PC-3 (cell line): ENCODE measurements at regions not wholly inside any gene's neighbourhood (a gene's known extent, or its start where the extent isn't known, plus 50 kb on each side); places are given as distances from the start of the nearest gene placed in this dataset.
A peak's percentile ranks its signal among the peaks of the same experiment; 100 is the strongest.

Experiments
- ATAC-seq: fragments of 200-7000 bp; cut with Tn5 transposase; 2 replicates; pipeline ENCODE4 v1.9.1; 2020; ENCODE audit warnings: mild to moderate bottlenecking, moderate library complexity
- BruUV-seq: library from RNA; stranded (reverse); fragments of 400-500 nt; replicated peaks from 2 replicates; lab custom pipeline; 2021; lab: Mats Ljungman, UMichigan
- CTCF ChIA-PET: fragments of 300-600 bp; sonication (Branson Sonifier 250); formaldehyde crosslinking; loops from one replicate; lab custom pipeline; 2022; ENCODE audit warnings: antibody characterized with exemption; lab: Charles Lee
- POLR2A ChIA-PET: fragments of 300-600 bp; sonication (Branson Sonifier 250); formaldehyde crosslinking; loops from one replicate; lab custom pipeline; 2022; ENCODE audit warnings: antibody characterized with exemption; ENCODE audit not compliant: unreplicated experiment; lab: Charles Lee
- DNase-seq: peaks from one replicate; pipeline ENCODE4 v3.0.0-alpha.2; 2015
- H2AFZ ChIP-seq: fragments of 300-600 bp; sonication (generic); 2 replicates; pipeline ENCODE4 v1.6.0; 2016; ENCODE audit warnings: antibody characterized with exemption, low read length
- H3F3A ChIP-seq: fragments of 300-600 bp; sonication (generic); one replicate; pipeline ENCODE4 v1.6.0; 2017; ENCODE audit warnings: antibody characterized with exemption, low read length, control low read depth, mild to moderate bottlenecking; ENCODE audit not compliant: unreplicated experiment
- H3K27ac ChIP-seq: fragments of 300-600 bp; sonication (generic); 2 replicates; pipeline ENCODE4 v1.5.1; 2016; ENCODE audit warnings: mild to moderate bottlenecking, low read length
- H3K27me3 ChIP-seq: fragments of 300-600 bp; sonication (generic); 2 replicates; pipeline ENCODE4 v1.6.1; 2016; ENCODE audit warnings: low read length, mixed read lengths
- H3K36me3 ChIP-seq: fragments of 300-600 bp; sonication (generic); 2 replicates; pipeline ENCODE4 v1.6.1; 2016; ENCODE audit warnings: low read depth, mixed run types, low read length, mixed read lengths
- H3K4me1 ChIP-seq: fragments of 300-600 bp; sonication (generic); 2 replicates; pipeline ENCODE4 v1.5.1; 2016; ENCODE audit warnings: low read length; ENCODE audit not compliant: insufficient read depth
- H3K4me2 ChIP-seq: fragments of 300-600 bp; sonication (generic); 2 replicates; pipeline ENCODE4 v1.6.0; 2016; ENCODE audit warnings: low read length
- H3K4me3 ChIP-seq: fragments of 300-600 bp; sonication (generic); 2 replicates; pipeline ENCODE4 v1.5.1; 2016; ENCODE audit warnings: mild to moderate bottlenecking, low read length, mixed read lengths
- H3K79me2 ChIP-seq: fragments of 300-600 bp; sonication (generic); 2 replicates; pipeline ENCODE4 v1.6.1; 2017; ENCODE audit warnings: low read length, mixed read lengths
- H3K9ac ChIP-seq: fragments of 300-600 bp; sonication (generic); 2 replicates; pipeline ENCODE4 v1.6.0; 2016; ENCODE audit warnings: mild to moderate bottlenecking, low read length
- H3K9me2 ChIP-seq: fragments of 300-600 bp; sonication (generic); replicated peaks from 2 replicates; pipeline ENCODE4 v1.6.1; 2016; ENCODE audit warnings: mixed run types, low read length, mixed read lengths
- H3K9me3 ChIP-seq: fragments of 300-600 bp; sonication (generic); 2 replicates; pipeline ENCODE4 v1.6.1; 2016; ENCODE audit warnings: low read length, mixed read lengths
- H4K20me1 ChIP-seq: fragments of 300-600 bp; sonication (generic); 2 replicates; pipeline ENCODE4 v1.6.1; 2016; ENCODE audit warnings: low read length, mixed read lengths
- EZH2 ChIP-seq: fragments of 300-600 bp; sonication (generic); IDR thresholded peaks from one replicate; pipeline ENCODE4 v1.6.1; 2017; ENCODE audit warnings: antibody characterized with exemption, mild to moderate bottlenecking, low read length; ENCODE audit not compliant: unreplicated experiment
- EZH2phosphoT487 ChIP-seq: fragments of 300-600 bp; sonication (generic); IDR thresholded peaks from 2 replicates; pipeline ENCODE4 v1.6.1; 2018; ENCODE audit warnings: mild to moderate bottlenecking, antibody characterized with exemption, low read length, borderline replicate concordance
- intact Hi-C: fragments of 100-400 bp; cut with micrococcal nuclease; formaldehyde crosslinking; loops from 2 replicates; pipeline ENCODE4 v1.9.0; 2023
- TF ChIP-seq, protein P1 (sequence below): fragments of 300-600 bp; sonication (generic); conservative IDR thresholded peaks from 2 replicates; pipeline ENCODE4 v1.5.1; 2017; ENCODE audit warnings: antibody characterized with exemption, low read depth, mild to moderate bottlenecking, low read length

DNA sequence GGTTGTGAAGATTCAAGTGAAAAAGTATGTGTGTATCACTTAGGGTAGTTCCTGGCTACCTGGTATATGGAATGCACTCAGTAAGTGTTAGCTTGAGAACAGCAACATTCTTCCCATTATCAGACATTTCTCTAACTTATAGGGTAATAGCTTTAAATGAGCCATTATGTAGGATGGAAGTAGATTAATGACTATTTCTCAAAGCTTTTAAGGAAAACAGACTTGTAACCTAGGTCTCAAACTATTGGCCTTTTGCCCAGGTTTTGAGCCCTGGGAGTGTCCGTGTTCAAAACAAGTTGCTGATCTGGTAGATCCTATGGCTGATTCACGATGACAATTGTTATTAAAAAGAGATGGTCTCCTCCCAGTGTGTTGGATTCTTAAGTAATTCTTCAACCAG lies 129.1 kb upstream of the UMPS start:
- H3K79me2 ChIP-seq: no peaks in the 10 kb centered on the region
- TF ChIP-seq EZH2phosphoT487: no peak
- TF ChIP-seq EZH2: no peak
- TF ChIP-seq, protein P1, sequence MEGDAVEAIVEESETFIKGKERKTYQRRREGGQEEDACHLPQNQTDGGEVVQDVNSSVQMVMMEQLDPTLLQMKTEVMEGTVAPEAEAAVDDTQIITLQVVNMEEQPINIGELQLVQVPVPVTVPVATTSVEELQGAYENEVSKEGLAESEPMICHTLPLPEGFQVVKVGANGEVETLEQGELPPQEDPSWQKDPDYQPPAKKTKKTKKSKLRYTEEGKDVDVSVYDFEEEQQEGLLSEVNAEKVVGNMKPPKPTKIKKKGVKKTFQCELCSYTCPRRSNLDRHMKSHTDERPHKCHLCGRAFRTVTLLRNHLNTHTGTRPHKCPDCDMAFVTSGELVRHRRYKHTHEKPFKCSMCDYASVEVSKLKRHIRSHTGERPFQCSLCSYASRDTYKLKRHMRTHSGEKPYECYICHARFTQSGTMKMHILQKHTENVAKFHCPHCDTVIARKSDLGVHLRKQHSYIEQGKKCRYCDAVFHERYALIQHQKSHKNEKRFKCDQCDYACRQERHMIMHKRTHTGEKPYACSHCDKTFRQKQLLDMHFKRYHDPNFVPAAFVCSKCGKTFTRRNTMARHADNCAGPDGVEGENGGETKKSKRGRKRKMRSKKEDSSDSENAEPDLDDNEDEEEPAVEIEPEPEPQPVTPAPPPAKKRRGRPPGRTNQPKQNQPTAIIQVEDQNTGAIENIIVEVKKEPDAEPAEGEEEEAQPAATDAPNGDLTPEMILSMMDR: no peak
- no peaks in the 10 kb centered on the region for H3K9me3 ChIP-seq
- H2AFZ ChIP-seq: no peak overlapping the region
- peak overlapping the region; percentile 84 for H3K27ac ChIP-seq
- peaks cover 42% of the 10 kb centered on the region for H3K4me1 ChIP-seq
- no peaks in the 10 kb centered on the region for H3K27me3 ChIP-seq
- peak overlapping the region; percentile 39 for H3K9ac ChIP-seq
- H4K20me1 ChIP-seq: no peaks in the 10 kb centered on the region
- H3K4me2 ChIP-seq: peak overlapping the region; percentile 69
- ChIA-PET CTCF (no interaction called here), POLR2A (interaction anchor here (0.5 kb wide), 1 partner anchor 18 kb away, joined by 4 read pairs; no protein-coding TSS in a partner anchor)
- H3F3A ChIP-seq: no peaks in the 10 kb centered on the region
- H3K9me2 ChIP-seq: 0 out of 2 replicates have a peak, but pooled peaks cover 5% of the 10 kb centered on the region
- no TSS peak for BruUV-seq
- DNase-seq (peak; percentile 94), ATAC-seq (peak; percentile 18; the same call in 1 of the 2 replicates)
- no peaks in the 10 kb centered on the region for H3K36me3 ChIP-seq
- intact Hi-C loops: loop anchor here (2.0 to 10.0 kb wide), 2 partner anchors 36 to 64 kb away; no protein-coding TSS in a partner anchor
- peak overlapping the region; percentile 14; the same call in 1 of the 2 replicates for H3K4me3 ChIP-seq

DNA sequence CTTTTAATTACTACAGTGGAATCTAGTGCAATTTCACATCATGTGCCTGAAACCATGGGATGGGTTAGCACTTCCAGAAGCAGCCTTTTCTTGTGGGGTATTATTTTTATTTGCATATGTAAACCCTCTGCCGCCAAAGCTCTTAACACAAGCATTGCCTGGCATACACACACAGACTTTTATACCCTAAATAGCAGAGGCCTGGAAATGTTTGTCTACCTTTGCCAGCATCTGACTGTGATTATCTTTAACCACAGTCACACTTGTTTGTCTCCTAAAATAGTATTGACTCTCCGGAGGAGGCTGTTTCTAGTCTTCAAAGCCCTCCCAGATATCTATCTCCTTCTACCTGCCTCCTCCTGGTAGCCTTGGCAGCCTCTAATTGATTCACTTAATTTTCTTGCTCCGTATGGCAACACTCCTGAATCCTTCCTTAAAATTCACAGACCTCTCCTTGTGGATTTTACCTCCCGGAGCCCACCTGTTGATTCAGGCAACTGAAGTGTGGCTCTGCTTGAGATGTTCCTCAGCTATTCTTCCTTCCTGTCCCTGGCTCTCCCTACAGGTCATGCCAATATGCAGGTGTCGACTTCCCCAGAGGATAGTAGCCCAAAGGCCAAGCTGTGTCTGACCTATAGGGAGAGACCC lies 127.1 kb upstream of the UMPS start:
- Histone ChIP-seq H2AFZ (no peak overlapping the region), H3K27ac (no peak overlapping the region), H3K4me3 (no peak overlapping the region), H3F3A (no peaks in the 10 kb centered on the region), H3K36me3 (no peaks in the 10 kb centered on the region), H3K9ac (no peak overlapping the region), H3K27me3 (no peaks in the 10 kb centered on the region), H3K4me2 (no peak overlapping the region), H3K4me1 (peaks cover 61% of the 10 kb centered on the region), H3K9me2 (0 out of 2 replicates have a peak, but pooled peaks cover 5% of the 10 kb centered on the region), H4K20me1 (no peaks in the 10 kb centered on the region), H3K9me3 (no peaks in the 10 kb centered on the region), H3K79me2 (no peaks in the 10 kb centered on the region)
- BruUV-seq: no TSS peak
- no peak for TF ChIP-seq EZH2phosphoT487
- TF ChIP-seq, protein P1: no peak
- no peak for TF ChIP-seq EZH2
- no peak for DNase-seq
- intact Hi-C loops: loop anchor here (10.0 kb wide), 1 partner anchor 62 kb away; no protein-coding TSS in a partner anchor
- CTCF ChIA-PET: no interaction called here
- POLR2A ChIA-PET: no interaction called here
- no peak for ATAC-seq
